Activated T-helper 17 cell treated with anti-CD3 and anti-CD28 coated beads, Interleukin-2, amount 50 U/mL, for 72 hours (primary cell): ENCODE measurements at regions not wholly inside any gene's neighbourhood (a gene's known extent, or its start where the extent isn't known, plus 50 kb on each side); places are given as distances from the start of the nearest gene placed in this dataset.
"Not testable (repeated sequence)": the region's sequence is repeated elsewhere in the genome, so short reads cannot be mapped to it uniquely, and the experiment has no call there.

Experiments
- ATAC-seq: fragments of 150-1000 bp; cut with Tn5 transposase; replicated peaks from 2 replicates; pipeline ENCODE4 v1.10.0; 2021; ENCODE audit warnings: mild to moderate bottlenecking, moderate library complexity
- H3K27ac Mint-ChIP-seq: one replicate; pipeline ENCODE4 v1.8.0; 2022; ENCODE audit warnings: mixed read lengths
- H3K27me3 Mint-ChIP-seq: one replicate; pipeline ENCODE4 v1.8.0; 2022; ENCODE audit warnings: mixed read lengths
- H3K36me3 Mint-ChIP-seq: one replicate; pipeline ENCODE4 v1.8.0; 2022; ENCODE audit warnings: low read depth, mild to moderate bottlenecking, mixed read lengths
- H3K4me1 Mint-ChIP-seq: one replicate; pipeline ENCODE4 v1.8.0; 2022; ENCODE audit warnings: mixed read lengths
- H3K4me3 Mint-ChIP-seq: one replicate; pipeline ENCODE4 v1.8.0; 2022; ENCODE audit warnings: mild to moderate bottlenecking, mixed read lengths
- H3K9me3 Mint-ChIP-seq: one replicate; pipeline ENCODE4 v1.8.0; 2022; ENCODE audit warnings: mixed read lengths

DNA sequence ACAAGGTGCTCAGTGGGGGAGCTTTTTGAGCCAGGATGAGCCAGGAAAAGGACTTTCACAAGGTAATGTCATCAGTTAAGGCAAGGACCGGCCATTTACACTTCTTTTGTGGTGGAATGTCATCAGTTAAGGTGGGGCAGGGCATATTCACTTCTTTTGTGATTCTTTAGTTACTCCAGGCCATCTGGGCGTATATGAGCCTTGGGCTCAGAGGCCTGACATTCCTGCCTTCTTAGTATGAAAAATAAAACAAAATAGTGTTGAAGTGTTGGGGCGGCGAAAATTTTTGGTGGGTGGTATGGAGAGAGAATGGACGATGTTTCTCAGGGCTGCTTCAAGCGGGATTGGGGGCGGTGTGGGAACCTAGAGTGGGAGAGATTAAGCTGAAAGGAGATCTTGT is 451.4 kb downstream of the SHISA9 start:
- H3K4me3 Mint-ChIP-seq, ATAC-seq, H3K27me3 Mint-ChIP-seq, H3K36me3 Mint-ChIP-seq, H3K4me1 Mint-ChIP-seq, H3K27ac Mint-ChIP-seq: not testable (repeated sequence)
- peaks cover 13% of the 10 kb centered on the region for H3K9me3 Mint-ChIP-seq

DNA sequence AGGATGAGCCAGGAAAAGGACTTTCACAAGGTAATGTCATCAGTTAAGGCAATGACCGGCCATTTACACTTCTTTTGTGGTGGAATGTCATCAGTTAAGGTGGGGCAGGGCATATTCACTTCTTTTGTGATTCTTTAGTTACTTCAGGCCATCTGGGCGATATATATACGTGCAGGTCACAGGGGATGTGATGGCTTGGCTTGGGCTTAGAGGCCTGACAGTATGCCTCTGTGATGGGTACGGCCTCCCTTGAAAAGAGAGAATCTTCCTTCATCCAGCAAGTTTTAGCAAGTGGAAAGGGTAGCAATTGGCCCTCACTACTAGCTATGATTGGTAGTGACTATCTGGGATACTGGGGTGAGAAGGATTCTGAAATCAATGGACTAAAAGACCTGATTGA is 456.4 kb downstream of the SHISA9 start:
- not testable (repeated sequence) for H3K4me1 Mint-ChIP-seq, H3K4me3 Mint-ChIP-seq, H3K27me3 Mint-ChIP-seq, H3K27ac Mint-ChIP-seq, ATAC-seq, H3K36me3 Mint-ChIP-seq
- H3K9me3 Mint-ChIP-seq, result peaks cover 26% of the 10 kb centered on the region

DNA sequence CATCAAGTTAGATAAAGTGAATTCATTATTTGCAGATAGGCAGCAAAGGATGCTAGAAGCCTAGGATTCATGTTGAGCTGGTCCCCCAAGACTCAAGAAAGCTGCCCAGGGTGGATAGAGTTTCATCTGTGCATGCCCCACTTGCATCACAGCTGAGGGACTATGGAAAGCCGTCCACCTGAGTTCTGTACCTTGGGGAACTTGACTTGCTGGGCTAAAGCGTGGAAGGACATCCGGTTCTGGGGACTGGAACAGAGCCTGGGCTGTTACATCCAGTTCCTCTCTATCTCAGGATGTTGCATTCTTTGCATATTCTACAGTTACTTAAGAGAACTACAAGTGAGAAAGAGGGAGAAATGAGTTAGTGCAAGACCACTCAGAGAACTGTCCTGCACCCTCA is 458.4 kb downstream of the SHISA9 start:
- Mint-ChIP-seq H3K9me3 (peaks cover 23% of the 10 kb centered on the region), H3K4me1 (no peaks in the 10 kb centered on the region), H3K27ac (no peak overlapping the region), H3K27me3 (no peaks in the 10 kb centered on the region), H3K4me3 (no peak overlapping the region), H3K36me3 (no peaks in the 10 kb centered on the region)
- ATAC-seq, result no peak

DNA sequence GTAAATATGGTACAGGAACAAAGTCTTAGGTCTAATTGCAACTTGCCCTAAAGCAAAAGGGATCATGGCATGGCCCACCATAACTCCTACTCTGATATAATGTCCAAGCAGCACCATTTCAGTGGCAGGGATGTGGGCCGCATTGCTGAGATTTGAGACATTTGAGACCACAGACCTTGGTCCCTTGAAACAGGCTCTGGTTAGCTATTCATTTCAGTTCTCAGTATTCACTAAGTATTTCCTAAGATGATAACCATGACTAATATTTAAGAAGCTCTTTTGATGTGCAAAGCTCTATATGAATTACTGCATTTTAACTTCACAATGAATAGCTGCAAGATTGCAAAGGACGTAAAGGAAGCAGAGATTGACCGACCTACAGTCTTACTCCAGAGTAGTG is 471.0 kb downstream of the SHISA9 start:
- H3K27me3 Mint-ChIP-seq, result no peaks in the 10 kb centered on the region
- no peaks in the 10 kb centered on the region for H3K36me3 Mint-ChIP-seq
- H3K9me3 Mint-ChIP-seq, result peaks cover 14% of the 10 kb centered on the region
- no peak for ATAC-seq
- H3K4me3 Mint-ChIP-seq, result no peak overlapping the region
- no peaks in the 10 kb centered on the region for H3K4me1 Mint-ChIP-seq
- H3K27ac Mint-ChIP-seq, result no peak overlapping the region

- no peak overlapping the region for H3K27ac Mint-ChIP-seq
- H3K27me3 Mint-ChIP-seq, result no peaks in the 10 kb centered on the region
- peak; percentile 86 for ATAC-seq
- H3K9me3 Mint-ChIP-seq, result peaks cover 26% of the 10 kb centered on the region
- H3K36me3 Mint-ChIP-seq, result no peaks in the 10 kb centered on the region
- no peaks in the 10 kb centered on the region for H3K4me1 Mint-ChIP-seq
- no peak overlapping the region for H3K4me3 Mint-ChIP-seq
Measured at GRCh38 chr16:13376174-13376573, 474.8 kb downstream of the SHISA9 start.

DNA sequence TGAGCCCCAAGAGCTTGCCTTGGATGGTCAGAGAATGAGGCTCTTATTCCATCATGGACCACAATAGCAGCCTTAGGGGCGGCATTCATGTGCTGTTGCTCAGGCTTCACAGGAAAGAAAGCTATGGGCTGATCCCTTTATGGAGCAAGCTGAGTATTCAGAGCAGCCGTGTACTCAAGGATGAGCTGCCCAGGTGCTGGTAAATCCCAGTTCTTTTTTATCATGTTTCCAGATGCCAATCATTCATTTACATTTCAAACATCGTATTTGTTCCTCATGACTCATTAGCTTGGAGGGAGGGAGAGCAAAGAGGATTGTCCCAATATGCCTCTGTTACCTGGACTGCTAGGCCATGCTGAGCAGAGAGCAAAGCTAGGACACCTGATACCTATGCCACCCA is 475.7 kb downstream of the SHISA9 start:
- no peak for ATAC-seq
- Mint-ChIP-seq H3K27ac (no peak overlapping the region), H3K4me3 (no peak overlapping the region), H3K36me3 (no peaks in the 10 kb centered on the region), H3K9me3 (peaks cover 19% of the 10 kb centered on the region), H3K4me1 (no peaks in the 10 kb centered on the region), H3K27me3 (no peaks in the 10 kb centered on the region)

DNA sequence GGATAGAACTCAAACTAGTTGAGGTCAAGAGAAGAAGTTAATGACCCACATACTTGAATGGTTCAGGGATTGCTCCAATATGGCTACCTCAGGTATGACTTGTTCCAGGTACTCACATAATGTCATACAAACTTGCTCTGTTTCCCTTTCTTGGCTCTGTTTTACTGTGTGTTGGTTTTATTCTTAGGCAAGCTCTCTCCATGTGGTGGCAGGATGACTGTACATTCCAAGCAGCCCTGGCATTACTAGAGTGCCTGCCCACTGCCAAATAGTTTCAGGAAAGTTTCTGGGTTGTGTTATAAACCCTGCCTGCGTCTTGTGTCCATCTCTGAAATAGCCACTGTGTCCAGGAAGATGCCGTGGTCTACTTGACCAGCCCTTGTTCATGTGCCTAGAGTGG is 476.8 kb downstream of the SHISA9 start:
- ATAC-seq, result peak; percentile 40
- H3K9me3 Mint-ChIP-seq, result peaks cover 19% of the 10 kb centered on the region
- no peaks in the 10 kb centered on the region for H3K4me1 Mint-ChIP-seq
- H3K27ac Mint-ChIP-seq, result no peak overlapping the region
- H3K27me3 Mint-ChIP-seq, result no peaks in the 10 kb centered on the region
- no peaks in the 10 kb centered on the region for H3K36me3 Mint-ChIP-seq
- no peak overlapping the region for H3K4me3 Mint-ChIP-seq

- Mint-ChIP-seq H3K4me1 (no peaks in the 10 kb centered on the region), H3K4me3 (no peak overlapping the region), H3K27ac (no peak overlapping the region), H3K36me3 (no peaks in the 10 kb centered on the region), H3K27me3 (no peaks in the 10 kb centered on the region), H3K9me3 (peaks cover 20% of the 10 kb centered on the region)
- no peak for ATAC-seq
Measured at GRCh38 chr16:13379266-13379665, 477.9 kb downstream of the SHISA9 start.

DNA sequence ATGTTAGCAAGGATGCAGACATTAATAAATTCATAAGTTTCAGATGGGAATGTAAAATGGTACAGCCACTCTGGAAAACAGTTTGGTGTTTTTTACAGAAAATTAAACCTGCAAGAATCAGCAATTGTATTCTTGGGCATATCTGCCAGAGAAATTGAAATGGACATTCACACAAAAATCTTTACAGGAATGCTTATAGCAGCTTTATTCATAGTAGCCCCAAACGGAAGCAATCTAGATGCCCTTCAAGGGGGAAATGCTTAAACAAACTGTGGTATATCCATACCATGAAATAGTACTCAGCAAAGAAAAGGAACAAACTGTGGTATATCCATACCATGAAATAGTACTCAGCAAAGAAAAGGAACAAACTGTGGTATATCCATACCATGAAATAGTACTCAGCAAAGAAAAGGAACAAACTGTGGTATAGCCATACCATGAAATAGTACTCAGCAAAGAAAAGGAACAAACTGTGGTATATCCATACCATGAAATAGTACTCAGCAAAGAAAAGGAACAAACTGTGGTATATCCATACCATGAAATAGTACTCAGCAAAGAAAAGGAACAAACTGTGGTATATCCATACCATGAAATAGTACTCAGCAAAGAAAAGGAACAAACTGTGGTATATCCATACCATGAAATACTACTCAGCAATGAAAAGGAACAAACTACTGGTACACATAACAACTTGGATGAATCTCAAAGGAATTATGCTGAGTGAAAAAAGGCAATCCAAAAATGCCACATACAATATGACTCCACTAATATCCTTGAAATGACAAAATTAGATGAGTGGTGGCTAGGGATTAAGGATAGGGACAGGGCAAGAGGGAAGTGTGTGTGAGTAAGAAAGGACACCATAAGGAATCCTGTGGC is 484.0 kb downstream of the SHISA9 start:
- not testable (repeated sequence) for H3K4me1 Mint-ChIP-seq, ATAC-seq, H3K27me3 Mint-ChIP-seq, H3K27ac Mint-ChIP-seq, H3K4me3 Mint-ChIP-seq, H3K36me3 Mint-ChIP-seq
- H3K9me3 Mint-ChIP-seq, result peaks cover 31% of the 10 kb centered on the region

GRCh38 chr16:13390093-13390985 is 488.9 kb downstream of the SHISA9 start:
- H3K4me3 Mint-ChIP-seq, result no peak overlapping the region
- H3K36me3 Mint-ChIP-seq, result no peaks in the 10 kb centered on the region
- H3K27ac Mint-ChIP-seq, result no peak overlapping the region
- no peak for ATAC-seq
- peaks cover 6% of the 10 kb centered on the region for H3K27me3 Mint-ChIP-seq
- no peaks in the 10 kb centered on the region for H3K4me1 Mint-ChIP-seq
- H3K9me3 Mint-ChIP-seq, result peaks cover 19% of the 10 kb centered on the region

DNA sequence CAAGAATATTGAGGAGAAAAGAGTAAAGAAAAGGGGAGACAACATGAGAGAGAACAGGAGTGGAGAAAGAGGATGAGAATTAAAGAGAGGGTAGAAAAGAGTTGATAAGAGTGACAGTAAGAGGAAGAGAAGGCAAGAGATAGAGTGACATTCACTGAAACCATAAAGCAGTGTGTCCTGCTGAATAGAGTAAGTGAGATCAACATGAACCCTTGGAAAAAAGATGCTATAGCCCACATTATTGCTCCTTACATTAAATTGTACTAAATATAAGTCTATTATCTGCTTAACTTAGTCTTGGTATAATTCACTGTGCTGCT is 489.5 kb downstream of the SHISA9 start:
- no peak for ATAC-seq
- Mint-ChIP-seq H3K36me3 (no peaks in the 10 kb centered on the region), H3K27ac (no peak overlapping the region), H3K27me3 (peaks cover 6% of the 10 kb centered on the region), H3K4me3 (no peak overlapping the region), H3K9me3 (peaks cover 16% of the 10 kb centered on the region), H3K4me1 (no peaks in the 10 kb centered on the region)

DNA sequence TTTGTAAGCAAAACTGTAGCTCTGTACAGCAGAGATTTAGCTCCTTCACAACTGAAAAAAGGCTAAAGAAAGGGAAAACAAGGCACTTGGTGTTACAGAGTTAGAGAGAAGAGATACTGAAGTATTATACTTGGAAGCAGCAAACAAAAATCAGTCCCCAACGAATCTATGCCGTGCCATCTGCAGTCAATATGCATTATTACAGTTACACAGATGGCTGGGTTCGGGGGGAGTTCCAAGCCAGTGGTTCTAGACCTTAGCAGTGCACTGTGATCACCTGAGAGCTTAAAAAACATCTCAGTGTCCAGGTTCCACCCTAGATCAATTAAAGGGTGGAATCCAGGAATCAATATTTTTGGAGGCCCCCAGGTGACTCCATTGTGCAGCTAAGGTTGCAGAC is 489.9 kb downstream of the SHISA9 start:
- H3K27ac Mint-ChIP-seq, result no peak overlapping the region
- H3K4me3 Mint-ChIP-seq, result no peak overlapping the region
- ATAC-seq, result no peak
- H3K36me3 Mint-ChIP-seq, result no peaks in the 10 kb centered on the region
- H3K27me3 Mint-ChIP-seq, result peaks cover 6% of the 10 kb centered on the region
- H3K9me3 Mint-ChIP-seq, result peaks cover 14% of the 10 kb centered on the region
- H3K4me1 Mint-ChIP-seq, result no peaks in the 10 kb centered on the region

- Mint-ChIP-seq H3K4me1 (no peaks in the 10 kb centered on the region), H3K27ac (no peak overlapping the region), H3K4me3 (no peak overlapping the region), H3K9me3 (peaks cover 11% of the 10 kb centered on the region), H3K36me3 (no peaks in the 10 kb centered on the region), H3K27me3 (peaks cover 6% of the 10 kb centered on the region)
- ATAC-seq, result no peak
Measured at GRCh38 chr16:13392341-13392740, 490.9 kb downstream of the SHISA9 start.

- Mint-ChIP-seq H3K4me1 (no peaks in the 10 kb centered on the region), H3K27me3 (peaks cover 6% of the 10 kb centered on the region), H3K36me3 (no peaks in the 10 kb centered on the region), H3K27ac (no peak overlapping the region), H3K9me3 (peaks cover 8% of the 10 kb centered on the region), H3K4me3 (no peak overlapping the region)
- no peak for ATAC-seq
Measured at GRCh38 chr16:13393816-13394215, 492.4 kb downstream of the SHISA9 start.

DNA sequence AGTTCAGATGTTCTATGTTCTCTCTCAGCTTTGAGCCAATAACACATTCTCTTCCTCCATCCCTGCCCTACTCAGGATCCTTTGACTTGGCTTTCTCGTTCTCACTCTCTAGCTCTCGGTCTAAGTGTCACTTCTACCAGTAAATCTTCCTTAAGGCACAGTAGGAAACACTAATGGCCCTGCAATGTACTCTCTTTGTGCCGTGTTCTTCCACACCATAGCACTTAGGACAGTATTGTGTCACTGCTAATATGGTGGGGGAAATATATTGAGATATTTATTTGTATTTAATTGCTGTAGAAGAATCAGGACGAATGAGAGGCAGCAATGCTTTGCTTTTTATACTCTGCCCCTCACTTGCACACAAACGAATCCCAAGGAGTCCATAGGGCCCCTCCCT is 493.1 kb downstream of the SHISA9 start:
- Mint-ChIP-seq H3K4me1 (no peaks in the 10 kb centered on the region), H3K36me3 (no peaks in the 10 kb centered on the region), H3K27ac (no peak overlapping the region), H3K27me3 (peaks cover 6% of the 10 kb centered on the region), H3K9me3 (peaks cover 12% of the 10 kb centered on the region), H3K4me3 (no peak overlapping the region)
- no peak for ATAC-seq
